Hippocampal formation (tissue), 2 donors: ENCODE measurements at regions not wholly inside any gene's neighbourhood (a gene's known extent, or its start where the extent isn't known, plus 50 kb on each side); places are given as distances from the start of the nearest gene placed in this dataset.

Experiments used
- DNase-seq, 2 donors: peaks; one replicate each; lab custom pipeline; 2025; lab: John Stamatoyannopoulos, UW

DNA sequence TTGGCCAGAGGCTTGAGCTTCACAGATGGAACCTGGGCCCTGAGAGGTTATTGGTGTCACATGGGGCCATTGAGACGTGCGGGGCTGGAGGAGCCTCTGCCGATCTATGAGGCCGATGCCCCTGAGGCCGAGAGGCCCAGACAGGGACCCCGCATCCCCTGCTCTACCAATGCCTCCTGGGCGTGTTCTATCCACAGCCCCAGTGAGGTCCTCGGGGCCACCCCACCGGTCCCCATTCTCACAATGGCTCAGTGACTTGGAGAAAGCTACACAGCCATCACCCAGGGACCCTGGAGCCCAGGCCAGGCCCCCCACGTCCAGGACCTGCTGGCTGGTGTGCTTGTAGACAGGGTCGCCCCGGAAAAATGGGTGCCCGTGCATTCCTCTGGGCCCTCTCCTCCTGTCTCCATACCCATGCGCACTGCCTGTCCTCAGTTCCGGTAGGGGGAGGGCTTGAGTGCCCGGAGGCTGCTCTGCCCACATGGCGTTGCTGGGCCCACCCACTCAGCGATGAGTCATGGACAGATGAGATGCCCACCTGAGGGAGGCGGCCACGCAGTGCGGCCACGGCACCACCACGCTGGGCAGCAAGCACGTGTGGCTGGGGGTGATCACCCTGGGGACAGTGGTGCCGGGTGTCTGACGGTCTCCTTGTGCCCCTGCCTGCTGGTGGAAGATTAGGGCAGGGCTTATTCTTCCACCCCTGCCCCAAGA, 1224.7 kb downstream of the BRD1 start:
- no peak for DNase-seq

DNA sequence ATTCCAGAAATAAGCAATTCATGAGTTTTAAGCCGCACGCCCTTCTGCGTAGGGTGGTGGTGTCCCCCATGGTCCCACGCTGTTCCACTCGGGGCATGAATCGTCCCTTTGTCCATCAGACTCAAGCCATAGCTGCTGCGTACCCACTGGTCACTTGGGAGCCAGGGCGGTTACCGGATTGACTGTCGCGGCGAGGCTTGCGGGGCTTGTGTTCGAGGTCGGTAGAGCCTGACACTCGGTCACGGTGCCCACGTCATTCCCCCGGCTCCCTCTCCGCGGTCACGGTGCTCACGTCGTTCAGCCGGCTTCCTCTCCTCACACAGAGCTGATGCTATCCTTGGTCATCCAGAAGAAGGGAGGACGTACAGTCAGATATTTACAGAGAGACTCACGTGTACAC, 1227.0 kb downstream of the BRD1 start:
- DNase-seq: no peak

DNA sequence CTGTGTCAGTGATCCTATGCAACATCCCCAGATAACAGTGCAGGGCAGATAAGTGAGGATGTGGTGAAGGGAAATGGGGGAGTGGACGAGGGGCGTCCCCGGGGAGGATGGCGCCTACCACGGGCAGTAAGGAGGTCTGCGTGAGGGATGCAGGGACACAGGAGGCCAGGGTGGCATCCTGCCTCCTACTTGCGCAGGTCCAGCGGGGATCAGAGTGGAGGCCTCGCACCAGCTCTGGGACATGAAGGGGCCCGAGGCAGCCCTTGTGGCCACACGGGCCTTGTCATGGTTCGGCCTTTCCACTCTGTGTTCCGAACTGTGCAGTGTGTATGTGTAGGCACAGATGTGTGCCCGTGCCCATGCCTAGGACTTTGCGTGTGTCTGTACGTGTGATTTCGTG, 1227.5 kb downstream of the BRD1 start:
- DNase-seq: no peak

DNA sequence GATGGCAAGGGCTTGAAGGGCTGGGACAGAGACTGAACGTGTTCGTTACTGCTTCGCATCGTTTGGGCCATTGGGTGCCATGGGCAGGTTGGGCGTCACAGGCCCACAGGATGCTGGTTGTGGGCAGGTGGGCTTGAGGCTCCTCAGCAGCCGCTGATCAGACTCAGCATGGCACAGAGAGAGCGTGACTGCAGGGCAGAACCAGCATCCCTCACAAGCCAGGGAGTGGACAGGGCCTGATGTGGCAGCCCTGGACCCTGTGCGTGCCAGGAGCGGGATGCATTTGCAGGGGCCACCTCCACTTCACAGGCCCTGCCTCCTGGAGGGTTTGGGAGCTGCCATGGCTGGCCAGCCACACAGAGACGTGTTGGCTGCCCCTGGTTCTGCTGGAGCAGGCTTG, 1228.3 kb downstream of the BRD1 start:
- DNase-seq: no peak

DNA sequence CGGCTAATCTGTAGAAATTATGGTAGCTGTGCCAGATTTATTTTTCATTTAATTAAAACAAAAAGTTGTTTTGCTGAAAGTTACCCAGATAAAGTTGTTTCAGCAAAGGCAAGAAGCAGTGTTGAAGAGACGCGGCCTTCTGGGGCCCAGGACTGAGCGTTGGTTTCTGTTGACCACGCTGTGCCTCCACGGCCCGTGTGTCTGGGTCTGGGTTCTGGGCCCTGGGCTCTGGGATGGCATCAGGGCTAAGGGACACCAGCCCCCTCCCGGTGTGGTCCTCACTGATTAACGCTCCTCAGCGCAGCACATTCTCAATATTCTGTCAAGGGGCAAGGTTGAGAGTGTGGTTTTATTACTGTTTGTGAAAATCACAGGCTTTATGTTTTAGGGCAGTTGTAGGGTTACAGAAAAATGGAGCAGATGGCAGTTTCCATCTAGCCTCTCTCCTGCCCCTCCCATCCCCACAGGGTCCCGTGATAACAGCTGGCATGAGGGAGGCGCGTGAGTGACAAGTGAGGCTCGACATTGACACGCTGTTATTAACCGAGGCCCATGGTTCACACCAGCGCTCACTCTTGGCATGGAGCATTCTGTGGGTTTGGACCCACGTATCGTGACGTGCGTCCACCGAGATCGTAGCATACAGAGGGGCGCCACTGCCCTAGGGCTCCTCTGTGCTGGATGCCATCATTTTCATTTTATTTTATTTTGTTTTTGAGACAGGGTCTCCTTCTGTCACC, 1231.4 kb downstream of the BRD1 start:
- DNase-seq: no peak

DNA sequence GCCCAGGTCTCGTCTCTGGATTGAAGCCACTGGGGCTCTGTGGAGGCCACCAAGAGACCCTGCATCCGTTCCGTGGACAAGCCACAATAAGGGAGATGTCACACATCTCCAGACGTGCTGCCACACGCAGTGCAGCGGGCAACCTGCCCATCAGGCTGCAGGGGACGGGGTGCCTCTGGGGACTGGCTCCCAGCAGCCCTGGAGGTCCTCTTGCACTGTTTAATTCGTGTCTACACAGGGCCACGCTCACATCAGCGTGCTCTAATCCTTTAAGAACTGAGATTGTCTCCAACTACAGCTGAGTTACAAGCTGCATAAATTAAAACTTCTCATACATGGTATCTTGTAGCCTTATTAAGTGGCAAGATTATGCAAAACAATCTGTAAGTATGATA, 1232.2 kb downstream of the BRD1 start:
- no peak for DNase-seq

DNA sequence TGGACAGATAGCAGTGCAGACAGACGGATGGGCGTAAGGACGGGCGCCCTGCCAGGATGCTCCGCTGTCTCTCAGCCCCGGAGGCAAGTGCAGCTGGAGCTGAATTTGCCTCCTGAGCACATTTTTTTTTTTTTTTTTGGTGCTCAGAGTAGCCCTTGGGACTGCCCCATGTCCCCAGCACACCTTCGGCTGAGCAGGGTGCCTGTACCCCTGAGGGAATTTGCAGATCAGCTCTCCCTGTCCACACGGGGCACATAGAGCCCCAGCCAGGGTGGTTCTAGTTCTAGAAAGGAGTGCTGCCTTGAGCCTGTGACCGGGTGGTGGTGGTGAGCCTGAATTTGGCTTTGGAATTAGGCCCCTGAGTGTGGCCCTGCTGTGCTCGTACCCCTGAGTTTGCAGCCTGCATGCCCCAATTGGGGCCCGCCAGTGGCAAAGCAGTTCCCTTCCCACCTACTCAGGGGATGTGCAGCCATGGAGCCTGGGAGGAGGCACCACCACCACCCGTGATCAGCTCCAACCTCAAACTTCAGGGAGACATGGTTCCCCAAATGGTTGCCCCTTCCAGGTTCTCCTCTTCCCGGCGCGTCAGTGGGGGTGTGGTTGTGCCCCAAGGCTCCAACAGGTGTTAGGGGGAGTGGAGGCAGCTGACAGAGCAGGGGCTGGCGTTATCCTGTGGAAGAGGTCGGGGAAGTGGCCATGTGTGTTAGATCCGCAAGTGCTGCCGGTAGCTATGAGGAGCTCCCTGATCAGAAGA, 1232.7 kb downstream of the BRD1 start:
- no peak for DNase-seq

DNA sequence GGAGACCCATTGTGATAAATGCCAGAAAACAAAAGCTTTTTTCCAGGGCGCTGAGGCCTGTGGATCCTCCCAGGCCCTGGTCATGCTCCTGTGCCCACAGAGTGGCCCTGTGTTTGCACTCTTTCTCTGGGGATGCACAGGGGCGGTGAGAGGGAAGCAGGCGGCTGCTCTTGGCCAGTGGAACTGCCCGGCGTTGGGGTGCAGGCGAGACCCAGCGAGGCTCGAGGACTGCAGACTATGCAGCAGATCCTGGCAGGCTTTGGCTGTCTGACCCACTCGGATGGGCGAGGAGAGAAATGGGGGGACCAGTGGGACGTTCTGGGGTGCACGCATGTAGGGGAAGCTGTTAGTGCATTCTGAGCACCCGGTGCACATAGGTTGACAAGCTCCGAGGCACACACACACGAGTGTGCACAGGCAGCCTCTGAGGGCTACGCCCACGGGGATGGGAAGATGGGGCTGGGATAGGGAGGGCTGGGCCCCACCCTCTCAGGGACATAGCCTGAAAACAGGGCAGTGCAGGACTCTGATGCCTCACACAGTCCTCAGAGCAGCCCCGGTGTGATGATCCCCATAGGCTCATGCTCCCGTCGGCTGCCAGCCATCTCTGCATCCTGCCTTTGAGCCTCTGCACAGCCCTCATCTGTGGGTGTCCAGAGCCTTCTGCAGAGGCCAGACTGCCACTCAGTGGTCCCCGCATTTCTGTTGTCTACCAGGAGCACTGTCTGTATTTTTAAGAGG, 1233.5 kb downstream of the BRD1 start:
- DNase-seq: no peak

DNA sequence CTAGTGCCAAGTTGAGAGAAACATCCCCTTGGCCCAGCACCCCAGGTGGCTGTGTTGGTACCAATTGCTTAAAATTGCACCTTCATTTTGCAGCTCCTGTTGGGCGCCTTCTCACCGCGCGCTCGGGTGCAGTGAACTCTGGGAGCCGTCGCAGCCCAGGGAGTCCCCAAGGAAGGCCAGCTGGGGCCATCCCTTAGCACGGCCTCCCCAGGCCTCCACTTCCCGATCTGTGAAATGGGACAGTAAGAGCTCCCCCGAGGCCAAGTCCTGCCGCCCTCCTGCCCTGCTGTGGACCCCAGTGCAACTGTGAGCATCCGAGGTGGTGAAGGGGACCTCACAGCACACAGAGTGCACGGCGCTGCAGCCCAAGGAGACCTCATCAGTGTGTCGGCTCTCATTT, 1234.1 kb downstream of the BRD1 start:
- no peak for DNase-seq

DNA sequence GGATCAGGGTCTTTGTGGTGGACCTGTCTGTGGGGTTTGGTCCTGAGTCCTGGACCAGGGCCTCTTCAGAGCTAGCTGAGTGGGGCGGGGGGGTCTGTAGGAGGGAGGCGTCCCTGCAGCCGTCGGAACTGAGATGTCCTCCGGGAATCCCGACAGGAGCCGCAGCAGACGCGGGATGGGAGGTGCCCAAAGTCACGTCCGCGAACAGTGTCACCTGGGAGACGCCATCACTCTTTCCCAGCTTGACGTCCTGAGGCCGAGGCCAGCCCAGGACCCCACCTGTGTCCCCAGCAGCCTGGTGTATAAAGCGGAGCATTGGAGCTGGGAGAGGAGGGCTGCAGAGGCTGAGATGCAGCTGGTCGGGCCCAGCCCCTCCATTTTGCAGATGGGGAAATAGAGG, 1234.7 kb downstream of the BRD1 start:
- no peak for DNase-seq

DNA sequence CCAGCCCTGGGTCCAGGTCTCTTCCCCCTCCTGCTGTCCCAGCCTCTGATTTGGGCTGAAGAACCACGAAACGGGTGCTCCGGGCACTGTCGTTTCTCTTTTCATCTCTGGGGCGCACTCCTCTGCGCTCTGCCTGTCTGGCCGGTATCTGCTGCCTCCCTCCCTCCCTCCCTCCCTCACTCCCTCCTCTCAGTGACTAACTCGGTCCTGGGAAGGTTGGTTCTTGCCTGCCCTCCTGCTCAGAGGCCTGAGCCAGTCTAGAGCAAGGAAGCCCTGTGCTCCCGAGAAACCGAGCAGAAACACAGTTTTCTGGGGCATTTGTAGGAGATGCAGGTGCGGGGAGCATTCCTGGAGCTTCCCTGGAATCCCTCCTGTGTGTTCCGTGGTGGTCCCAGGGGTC, 1235.2 kb downstream of the BRD1 start:
- no peak for DNase-seq

DNA sequence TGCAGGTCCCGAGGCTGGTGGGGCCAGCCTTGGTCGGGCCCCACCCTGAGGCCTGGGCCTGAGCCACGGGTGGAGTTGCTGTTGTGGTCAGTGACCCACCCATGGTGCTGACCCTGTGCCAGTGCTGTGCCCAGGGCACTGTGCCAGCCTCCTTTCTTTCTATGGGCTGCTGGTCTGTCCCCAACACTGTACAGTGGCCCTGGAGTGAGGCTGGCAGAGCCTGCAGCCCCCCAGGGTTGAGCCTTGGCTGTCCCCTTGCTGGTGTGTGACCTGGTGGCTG, 1235.7 kb downstream of the BRD1 start:
- DNase-seq: no peak

DNA sequence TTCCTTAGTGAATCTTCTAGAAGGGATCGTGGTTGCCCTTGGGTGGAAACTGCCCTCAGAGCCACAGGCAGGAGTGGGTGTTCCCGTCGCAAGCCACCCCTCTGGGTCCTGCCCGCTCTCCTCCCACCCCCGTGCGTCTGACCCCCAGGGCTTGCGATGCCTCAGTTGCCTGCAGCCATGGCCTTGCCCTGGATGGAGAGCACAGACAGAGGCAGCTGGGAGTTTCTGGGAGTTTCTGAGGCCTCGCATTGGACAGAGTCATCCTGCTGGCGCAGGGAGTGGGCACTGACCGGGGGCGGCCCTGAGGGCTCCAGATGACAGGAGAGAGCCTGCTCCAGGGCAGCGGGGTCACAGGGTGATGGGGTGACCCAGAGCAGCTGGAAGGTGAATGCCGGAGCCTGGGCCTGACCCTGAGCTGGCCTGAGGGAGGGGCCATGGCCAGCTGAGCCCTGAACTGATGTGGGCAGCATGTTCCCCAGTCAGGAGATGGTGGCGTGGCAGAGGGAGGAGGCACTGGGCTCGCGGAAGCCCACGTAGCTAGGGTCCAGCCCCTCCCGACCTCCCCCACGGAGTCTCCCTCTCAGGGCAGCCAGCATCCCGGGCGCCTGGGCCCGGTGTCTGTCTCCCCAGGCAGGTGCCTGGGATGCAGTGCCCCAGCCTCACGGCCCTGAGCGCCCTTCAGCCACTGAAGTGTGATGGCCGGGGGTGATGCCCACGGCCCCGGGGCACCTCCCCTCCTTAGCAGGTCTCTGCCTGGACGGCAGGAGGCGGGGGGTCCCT, 1236.2 kb downstream of the BRD1 start:
- no peak for DNase-seq

DNA sequence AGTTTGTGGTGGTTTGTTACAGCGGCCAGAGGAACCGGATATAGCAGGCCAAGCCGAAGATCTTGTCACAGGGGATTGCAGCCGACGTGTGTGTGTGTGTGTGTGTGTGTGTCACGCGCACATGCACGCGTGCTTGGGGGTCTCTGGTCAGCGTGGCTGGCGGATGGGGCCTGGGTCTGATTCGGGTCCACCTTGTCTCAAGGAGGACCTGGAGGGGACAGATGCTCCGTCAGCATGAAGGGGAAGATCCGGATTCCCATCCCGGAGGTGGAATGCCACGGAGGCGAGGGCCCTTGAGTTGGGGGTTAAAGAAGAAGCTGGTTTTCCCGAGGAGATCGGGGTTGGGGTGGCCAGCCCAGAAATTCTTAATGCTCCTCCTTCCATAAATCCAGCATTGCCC, 1237.8 kb downstream of the BRD1 start:
- no peak for DNase-seq

DNA sequence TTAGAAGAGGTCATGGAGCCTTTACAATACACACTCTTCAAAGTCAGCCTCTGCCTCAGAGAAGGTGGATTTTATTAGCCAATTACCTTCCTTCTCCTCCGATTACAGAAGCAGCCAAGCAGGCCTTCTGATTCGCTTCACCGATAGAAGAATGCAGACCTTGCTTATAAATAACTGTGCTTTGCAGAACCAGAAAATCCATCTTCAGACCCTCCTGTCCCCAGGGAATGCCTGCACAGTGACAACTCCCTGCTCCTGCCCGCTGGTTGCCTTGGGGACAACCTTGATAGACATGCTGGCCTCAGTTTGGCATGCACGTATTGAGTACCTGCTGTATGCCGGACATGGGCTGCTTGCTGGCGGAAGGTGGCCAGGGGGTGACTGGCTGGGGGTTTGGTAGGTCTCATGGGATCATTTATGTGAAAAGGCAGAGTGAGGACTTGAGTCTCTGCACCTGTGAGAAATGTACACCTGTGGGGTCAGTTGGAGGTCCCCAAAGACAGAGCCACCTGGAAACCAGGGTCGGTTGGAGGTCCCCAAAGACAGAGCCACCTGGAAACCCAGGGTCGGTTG, 1238.7 kb downstream of the BRD1 start:
- DNase-seq: no peak

DNA sequence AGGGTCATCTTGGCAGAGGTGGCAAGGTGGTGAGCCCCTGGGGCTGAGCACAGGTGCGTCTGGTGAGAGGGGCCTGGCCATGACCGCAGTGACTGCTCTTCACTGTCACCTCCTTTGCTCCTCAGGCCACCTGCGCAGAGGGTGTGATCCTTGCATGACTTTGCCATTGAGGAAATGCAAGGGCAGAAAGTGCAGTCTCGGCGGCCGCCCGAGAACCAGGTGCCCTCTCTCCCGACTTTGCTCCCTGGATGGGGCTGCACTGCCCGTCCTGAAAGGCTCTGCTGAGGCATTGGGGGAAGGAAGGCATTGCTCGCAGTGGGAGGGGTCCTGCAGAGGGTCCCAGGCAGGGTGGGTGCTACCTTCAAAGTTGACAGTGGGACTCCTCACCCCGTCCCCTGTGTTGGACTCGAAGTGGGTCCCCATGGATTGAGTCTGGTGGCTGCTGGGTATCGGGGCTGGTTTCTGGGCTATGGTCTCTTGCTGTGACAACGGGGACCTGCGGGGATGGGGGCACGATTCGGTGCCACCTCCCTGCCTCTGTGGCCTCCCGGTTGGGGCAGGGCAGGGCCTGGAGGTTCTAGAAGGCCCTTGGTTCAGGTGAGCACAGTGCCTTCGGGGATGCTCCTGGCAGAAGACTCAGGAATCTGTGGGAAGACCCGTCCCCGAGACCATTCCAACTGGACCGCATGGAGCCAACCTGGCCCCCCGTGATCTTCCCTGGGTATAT, 1239.4 kb downstream of the BRD1 start:
- no peak for DNase-seq

DNA sequence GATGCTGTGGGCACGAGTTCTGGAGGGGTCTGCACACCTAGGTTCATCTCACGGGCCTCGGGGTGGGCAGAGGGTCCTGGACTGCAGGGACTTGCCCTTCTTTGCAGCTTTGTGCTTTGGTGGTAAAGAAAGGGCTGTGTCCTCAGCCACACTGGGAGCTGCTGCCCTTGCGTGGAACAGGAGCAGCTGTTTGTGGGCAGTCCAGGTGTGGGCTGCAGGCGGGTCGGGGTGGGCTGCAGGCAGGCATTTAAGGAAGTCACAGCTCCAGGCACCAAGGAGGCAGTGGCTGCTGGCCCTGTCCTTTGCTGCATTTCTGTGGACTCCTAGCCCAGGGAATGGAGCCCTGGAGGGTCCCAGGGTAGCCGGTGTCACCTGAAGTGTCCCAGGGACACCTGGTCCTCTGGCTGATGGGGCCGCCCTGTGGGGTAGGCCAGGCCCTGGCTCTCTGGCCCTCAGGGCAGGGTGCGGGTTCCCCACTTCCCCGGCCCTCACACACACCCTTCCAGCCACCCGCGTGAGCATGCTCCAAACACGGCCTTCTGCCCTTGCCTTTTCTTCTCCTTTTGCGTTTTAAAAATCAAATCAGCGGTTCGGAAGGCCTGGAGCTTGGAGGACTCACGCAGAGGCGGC, 1240.3 kb downstream of the BRD1 start:
- no peak for DNase-seq

DNA sequence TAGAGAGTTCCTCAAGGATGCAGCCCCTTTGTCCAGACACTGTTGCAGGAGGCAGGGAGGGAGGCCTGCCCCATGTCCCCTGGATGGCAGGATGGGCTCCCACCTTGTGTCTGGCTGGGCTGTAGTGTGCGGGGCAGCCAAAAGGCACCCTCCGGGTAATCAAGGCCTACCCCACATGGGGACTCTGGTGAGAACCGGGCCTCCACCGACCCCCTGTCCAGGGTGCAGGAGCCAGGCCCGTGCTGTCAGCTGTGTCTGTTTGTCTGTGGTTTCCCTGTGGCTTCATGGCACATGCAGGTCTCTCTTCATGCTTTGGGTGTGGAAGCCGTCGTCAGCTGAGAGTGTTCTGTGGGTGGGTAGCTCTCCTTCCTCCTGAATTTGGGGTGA, 1240.9 kb downstream of the BRD1 start:
- no peak for DNase-seq

DNA sequence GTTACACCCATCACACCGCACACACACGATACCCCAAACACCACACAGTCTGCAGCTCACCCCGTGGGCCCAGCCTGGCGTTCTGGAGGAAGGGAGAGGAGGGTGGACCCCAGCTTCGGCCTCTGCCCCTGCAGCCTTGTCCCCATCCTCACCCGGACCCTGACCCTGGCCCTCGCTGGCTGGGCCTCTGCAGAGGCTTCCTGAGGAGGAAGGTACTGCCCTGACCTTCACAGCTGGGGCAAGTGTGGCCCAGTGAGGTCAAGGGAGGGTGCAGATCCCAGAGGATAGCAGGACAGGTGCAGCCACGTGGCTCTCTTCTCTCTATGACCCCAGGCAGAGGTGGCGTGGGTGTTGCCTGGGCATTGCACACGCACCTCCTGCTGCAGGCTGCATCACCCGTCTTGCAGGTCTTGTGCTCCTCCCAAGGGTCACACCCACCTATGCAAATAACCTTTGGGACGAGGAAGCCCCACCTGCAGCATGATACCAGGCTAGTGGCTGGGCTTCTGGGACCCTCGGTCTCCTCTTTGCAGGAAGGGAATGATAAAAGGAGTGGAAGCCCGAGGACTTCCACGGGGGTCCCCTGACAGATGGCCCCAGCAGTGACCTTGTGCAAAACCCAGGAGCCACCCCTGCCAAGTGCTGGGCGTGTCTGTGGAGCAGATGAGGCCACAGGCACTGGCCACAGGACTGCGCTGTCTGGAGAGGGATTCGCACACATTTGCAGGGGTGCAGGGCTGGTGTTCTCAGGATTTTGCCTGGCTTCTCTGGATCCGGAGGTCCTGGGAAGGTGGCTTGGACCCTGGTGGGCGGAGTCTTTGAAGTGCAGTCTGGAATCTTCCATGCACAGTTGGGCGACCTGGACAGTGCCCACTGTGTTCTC, 1241.5 kb downstream of the BRD1 start:
- DNase-seq: no peak
